Choroid plexus epithelial cell (primary cell): ENCODE measurements at regions not wholly inside any gene's neighbourhood (a gene's known extent, or its start where the extent isn't known, plus 50 kb on each side); places are given as distances from the start of the nearest gene placed in this dataset.

Source experiments
- DNase-seq: peaks from one replicate; pipeline ENCODE4 v3.0.0-alpha.2; 2010; ENCODE audit warnings: low read depth
- H3K4me3 ChIP-seq: 2 replicates; pipeline ENCODE4 v1.5.1; 2011; ENCODE audit warnings: low read depth, mild to moderate bottlenecking, control low read depth, low read length, moderate library complexity
- TF ChIP-seq, protein P1 (sequence below): conservative IDR thresholded peaks from 2 replicates; pipeline ENCODE4 v1.5.1; 2011; ENCODE audit warnings: low read depth, mild to moderate bottlenecking, control low read depth, inconsistent platforms, low read length, moderate library complexity

DNA sequence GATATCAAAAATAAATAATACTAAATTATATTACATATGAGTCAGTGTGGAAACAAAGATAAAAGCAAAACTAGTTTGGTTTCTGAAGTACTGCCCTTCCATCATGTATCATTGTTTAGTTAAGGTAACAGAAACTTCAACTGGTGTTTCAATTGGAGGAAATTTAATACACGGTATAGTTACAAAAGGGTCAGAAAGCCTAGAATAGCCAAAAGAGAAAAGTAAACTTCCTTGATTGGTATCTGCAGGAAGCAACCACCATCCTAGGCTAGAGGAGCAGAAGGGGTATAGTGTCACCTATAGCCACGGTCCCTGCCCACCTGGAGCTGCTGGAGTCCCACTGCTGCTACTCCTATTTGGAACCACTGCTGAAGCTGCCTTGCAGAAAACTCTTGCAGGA is 185.6 kb downstream of the SLC7A11 start:
- DNase-seq: no peak
- TF ChIP-seq, protein P1, sequence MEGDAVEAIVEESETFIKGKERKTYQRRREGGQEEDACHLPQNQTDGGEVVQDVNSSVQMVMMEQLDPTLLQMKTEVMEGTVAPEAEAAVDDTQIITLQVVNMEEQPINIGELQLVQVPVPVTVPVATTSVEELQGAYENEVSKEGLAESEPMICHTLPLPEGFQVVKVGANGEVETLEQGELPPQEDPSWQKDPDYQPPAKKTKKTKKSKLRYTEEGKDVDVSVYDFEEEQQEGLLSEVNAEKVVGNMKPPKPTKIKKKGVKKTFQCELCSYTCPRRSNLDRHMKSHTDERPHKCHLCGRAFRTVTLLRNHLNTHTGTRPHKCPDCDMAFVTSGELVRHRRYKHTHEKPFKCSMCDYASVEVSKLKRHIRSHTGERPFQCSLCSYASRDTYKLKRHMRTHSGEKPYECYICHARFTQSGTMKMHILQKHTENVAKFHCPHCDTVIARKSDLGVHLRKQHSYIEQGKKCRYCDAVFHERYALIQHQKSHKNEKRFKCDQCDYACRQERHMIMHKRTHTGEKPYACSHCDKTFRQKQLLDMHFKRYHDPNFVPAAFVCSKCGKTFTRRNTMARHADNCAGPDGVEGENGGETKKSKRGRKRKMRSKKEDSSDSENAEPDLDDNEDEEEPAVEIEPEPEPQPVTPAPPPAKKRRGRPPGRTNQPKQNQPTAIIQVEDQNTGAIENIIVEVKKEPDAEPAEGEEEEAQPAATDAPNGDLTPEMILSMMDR: no peak
- H3K4me3 ChIP-seq: no peak overlapping the region

DNA sequence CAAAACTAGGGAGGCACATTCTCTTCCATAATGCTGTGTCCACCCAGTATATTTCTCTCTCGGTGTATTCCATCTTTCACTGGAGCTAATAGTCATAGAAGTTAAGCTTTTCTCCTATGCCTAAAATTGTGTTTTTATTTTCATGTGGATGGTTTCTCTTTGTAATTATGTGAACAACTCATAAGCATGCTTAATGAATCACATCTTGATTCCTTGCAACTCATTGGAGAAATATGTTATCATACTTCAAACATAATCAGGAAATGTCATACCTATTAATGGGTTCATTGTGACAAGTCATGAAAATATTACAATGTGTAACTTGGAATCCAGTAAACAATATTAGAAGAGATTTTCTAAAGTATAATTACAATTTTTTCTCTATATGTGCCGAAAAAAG is 186.3 kb downstream of the SLC7A11 start:
- DNase-seq: no peak
- TF ChIP-seq, protein P1: no peak
- H3K4me3 ChIP-seq: no peak overlapping the region

DNA sequence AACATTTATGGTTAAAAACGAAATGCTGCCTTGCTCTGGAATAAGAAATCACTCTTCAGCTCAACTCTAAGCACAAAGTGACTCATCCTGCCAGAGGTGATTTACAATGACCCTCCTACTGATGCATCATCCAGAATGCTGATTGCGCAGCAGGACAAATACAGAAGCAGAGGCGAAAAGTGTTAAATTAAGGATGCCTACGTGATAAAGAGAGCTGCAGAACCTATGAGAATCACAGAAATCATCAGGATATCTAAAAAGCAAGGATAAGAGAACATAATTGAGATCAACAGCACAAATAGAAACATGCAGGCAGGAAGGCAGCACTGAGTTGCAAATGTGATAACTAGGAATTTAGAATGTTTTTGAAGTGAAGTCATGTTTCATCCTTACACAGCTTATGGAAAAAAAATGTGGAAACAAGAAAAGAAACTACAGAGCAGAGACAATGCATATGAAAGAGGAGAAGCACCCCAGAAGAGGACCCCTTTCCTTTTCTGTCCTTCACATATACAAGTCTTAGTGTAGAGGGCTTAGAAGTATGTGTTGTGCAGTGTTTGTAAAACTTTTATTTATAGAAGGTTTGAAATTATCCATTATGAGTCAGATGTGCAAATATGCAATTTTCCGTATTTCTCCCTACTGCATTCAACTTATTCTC is 188.4 kb downstream of the SLC7A11 start:
- peak; percentile 95 for DNase-seq
- peak overlapping the region; percentile 24 for H3K4me3 ChIP-seq
- TF ChIP-seq, protein P1: no peak

DNA sequence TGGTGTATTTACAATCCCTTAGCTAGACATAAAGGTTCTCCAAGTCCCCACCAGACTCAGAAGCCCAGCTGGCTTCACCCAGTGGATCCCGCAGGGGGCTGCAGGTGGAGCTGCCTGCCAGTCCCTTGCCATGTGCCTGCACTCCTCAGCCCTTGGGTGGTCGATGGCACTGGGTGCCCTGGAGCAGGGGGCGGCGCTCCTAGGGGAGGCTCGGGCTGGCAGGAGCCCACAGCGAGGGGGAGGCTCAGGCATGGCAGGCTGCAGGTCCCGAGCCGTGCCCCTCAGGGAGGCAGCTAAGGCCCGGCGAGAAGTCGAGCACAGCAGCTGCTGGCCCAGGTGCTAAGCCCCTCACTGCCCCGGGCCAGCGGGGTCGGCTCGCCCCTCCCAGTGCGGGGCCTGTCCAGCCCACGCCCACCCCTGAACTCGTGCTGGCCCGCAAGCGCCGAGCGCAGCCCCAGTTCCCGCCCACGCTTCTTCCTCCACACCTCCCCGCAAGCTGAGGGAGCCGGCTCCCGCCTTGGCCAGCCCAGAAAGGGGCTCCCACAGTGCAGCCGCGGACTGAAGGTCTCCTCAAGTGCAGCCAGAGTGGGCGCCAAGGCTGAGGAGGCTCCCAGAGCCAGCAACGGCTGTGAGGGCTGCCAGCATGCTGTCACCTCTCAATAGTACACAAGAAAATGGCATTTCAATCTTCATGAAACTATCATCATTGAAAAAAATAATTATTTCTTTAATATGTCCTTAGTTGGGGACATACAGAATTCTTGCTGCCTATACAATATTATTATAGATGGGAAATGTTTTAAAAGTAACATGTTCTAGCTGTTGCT is 189.1 kb downstream of the SLC7A11 start:
- H3K4me3 ChIP-seq: no peak overlapping the region
- DNase-seq: no peak
- TF ChIP-seq, protein P1: no peak

DNA sequence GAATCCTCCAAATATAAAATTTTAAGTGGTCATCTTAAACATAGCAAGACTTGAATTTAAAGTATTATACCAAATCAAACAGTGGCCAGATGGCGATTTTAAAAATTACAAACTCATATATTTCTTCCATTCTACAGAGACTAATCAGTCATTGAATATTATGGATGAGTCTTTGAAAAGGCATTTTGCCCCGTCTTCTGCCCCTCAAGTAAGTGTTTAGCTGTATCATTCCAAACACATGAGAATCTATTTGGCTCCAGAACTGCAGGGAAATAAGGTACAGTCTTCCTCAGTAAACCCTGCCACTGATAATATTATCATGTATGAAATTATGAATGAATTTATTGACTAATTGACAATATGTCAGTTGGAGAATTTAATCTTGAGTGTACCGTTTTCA is 191.0 kb downstream of the SLC7A11 start:
- TF ChIP-seq, protein P1: no peak
- peak; percentile 62 for DNase-seq
- no peak overlapping the region for H3K4me3 ChIP-seq

DNA sequence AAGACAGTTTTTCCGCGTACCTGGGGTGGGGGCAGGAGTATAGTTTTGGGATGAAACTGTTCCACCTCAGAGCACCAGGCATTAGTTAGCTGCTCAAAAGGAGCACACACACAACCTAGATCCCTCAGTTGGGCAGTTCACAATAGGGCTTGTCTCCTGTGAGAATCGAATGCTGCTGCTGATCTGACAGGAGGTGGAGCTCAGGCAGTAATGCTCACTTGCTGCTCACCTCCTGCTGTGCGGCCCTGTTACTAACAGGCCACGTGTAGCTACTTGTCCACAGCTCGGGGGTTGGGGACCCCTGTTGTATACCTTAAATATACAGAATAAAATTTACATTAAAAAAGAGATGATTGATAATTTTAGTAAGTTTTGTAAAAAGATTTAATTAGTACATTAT is 191.5 kb downstream of the SLC7A11 start:
- peak; percentile 76 for DNase-seq
- TF ChIP-seq, protein P1: peak; percentile 34
- no peak overlapping the region for H3K4me3 ChIP-seq
